IPS DF 6.9 (cell line): ENCODE measurements at regions not wholly inside any gene's neighbourhood (a gene's known extent, or its start where the extent isn't known, plus 50 kb on each side); places are given as distances from the start of the nearest gene placed in this dataset.
"Not testable (repeated sequence)": the region's sequence is repeated elsewhere in the genome, so short reads cannot be mapped to it uniquely, and the experiment has no call there.

Experiments used
- DNase-seq: peaks from one replicate; pipeline ENCODE4 v3.0.0-alpha.2; 2013; ENCODE audit warnings: low read depth, low spot score
- H3K27ac ChIP-seq: one replicate; pipeline ENCODE4 v1.5.1; 2013; ENCODE audit warnings: low read length, control low read depth
- H3K27me3 ChIP-seq: 2 replicates; pipeline ENCODE4 v1.6.1; 2013; ENCODE audit warnings: mild to moderate bottlenecking, low read length; ENCODE audit not compliant: control insufficient read depth, insufficient read depth
- H3K36me3 ChIP-seq: 2 replicates; pipeline ENCODE4 v1.6.1; 2013; ENCODE audit warnings: low read length; ENCODE audit not compliant: control insufficient read depth, insufficient read depth
- H3K4me1 ChIP-seq: 2 replicates; pipeline ENCODE4 v1.6.1; 2013; ENCODE audit warnings: low read length; ENCODE audit not compliant: control insufficient read depth, insufficient read depth
- H3K4me3 ChIP-seq: 2 replicates; pipeline ENCODE4 v1.5.1; 2013; ENCODE audit warnings: mild to moderate bottlenecking, low read length
- H3K9me3 ChIP-seq: 2 replicates; pipeline ENCODE4 v1.6.1; 2013; ENCODE audit warnings: low read length, inconsistent platforms; ENCODE audit not compliant: control insufficient read depth, insufficient read depth
- WGBS: extraction: QIAGEN DNeasy Blood & Tissue Kit; methylation state at CpG from one replicate; pipeline ENCODE4 v1.1.7; 2013; ENCODE audit warnings: mixed read lengths, missing lambda C conversion rate; ENCODE audit not compliant: insufficient read length, insufficient coverage; 5-methylcytosine and 5-hydroxymethylcytosine counted together

- H3K36me3 ChIP-seq, H3K27ac ChIP-seq, DNase-seq, H3K4me1 ChIP-seq, H3K9me3 ChIP-seq, H3K4me3 ChIP-seq, H3K27me3 ChIP-seq: not testable (repeated sequence)
- WGBS: no CpG with 5 or more reads among the region's 3 CpGs
Observed at GRCh38 chr10:52403801-52404200, 89.7 kb downstream of the DKK1 start.

- Histone ChIP-seq H3K4me3 (no peak overlapping the region), H3K27ac (no peak overlapping the region), H3K4me1 (no peaks in the 10 kb centered on the region), H3K9me3 (no peaks in the 10 kb centered on the region), H3K27me3 (no peaks in the 10 kb centered on the region), H3K36me3 (no peaks in the 10 kb centered on the region)
- no peak for DNase-seq
- no CpG with 5 or more reads among the region's 2 CpGs for WGBS
Observed at GRCh38 chr10:52409195-52409594, 95.1 kb downstream of the DKK1 start.

- DNase-seq: no peak
- WGBS: no CpG with 5 or more reads among the region's 2 CpGs
- H3K27me3 ChIP-seq: no peaks in the 10 kb centered on the region
- H3K9me3 ChIP-seq: no peaks in the 10 kb centered on the region
- no peak overlapping the region for H3K4me3 ChIP-seq
- no peaks in the 10 kb centered on the region for H3K36me3 ChIP-seq
- H3K27ac ChIP-seq: no peak overlapping the region
- H3K4me1 ChIP-seq: no peaks in the 10 kb centered on the region
Observed at GRCh38 chr10:52409928-52410327, 95.8 kb downstream of the DKK1 start.

DNA sequence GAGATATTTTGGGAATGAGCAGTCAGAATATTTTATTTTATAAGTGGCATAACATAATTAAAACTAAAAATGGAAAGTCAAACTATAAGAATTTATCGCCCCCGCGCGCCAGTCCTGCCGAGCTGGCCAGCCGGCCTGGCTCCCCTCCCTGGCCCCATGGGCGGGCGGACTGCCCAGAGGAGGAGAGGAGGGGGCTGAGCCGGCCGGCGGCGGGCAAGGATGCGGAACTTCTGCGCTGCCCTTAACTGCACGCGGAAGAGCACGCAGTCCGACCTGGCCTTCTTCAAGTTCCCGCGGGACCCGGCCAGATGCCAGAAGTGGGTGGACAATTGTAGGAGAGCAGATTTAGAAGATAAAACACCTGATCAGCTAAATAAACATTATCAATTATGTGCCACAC is 96.8 kb downstream of the DKK1 start:
- no peaks in the 10 kb centered on the region for H3K9me3 ChIP-seq
- H3K27ac ChIP-seq: no peak overlapping the region
- WGBS: no CpG with 5 or more reads among the region's 21 CpGs
- H3K27me3 ChIP-seq: no peaks in the 10 kb centered on the region
- no peaks in the 10 kb centered on the region for H3K36me3 ChIP-seq
- DNase-seq: no peak
- H3K4me3 ChIP-seq: no peak overlapping the region
- no peaks in the 10 kb centered on the region for H3K4me1 ChIP-seq

DNA sequence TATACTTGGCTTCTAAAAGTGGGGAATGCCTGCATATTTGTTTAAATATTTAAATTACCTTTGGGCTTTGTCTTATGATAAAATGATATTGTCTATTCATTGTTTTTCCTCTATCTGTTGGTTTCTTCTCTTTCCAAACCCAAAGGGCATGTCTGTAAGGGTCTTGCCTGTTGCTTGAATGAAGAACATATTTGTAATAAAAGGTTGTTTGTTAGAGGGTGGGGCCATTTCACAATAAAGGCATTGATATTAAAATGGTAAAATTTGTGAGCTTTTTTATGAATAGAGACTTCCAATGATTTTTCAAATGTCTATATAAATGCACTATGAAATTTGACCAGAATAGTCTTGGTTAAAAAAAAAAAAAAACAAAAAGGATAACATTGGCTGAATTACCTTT is 105.2 kb downstream of the DKK1 start:
- Histone ChIP-seq H3K36me3 (no peaks in the 10 kb centered on the region), H3K27ac (no peak overlapping the region), H3K4me3 (no peak overlapping the region), H3K9me3 (no peaks in the 10 kb centered on the region), H3K4me1 (no peaks in the 10 kb centered on the region), H3K27me3 (no peaks in the 10 kb centered on the region)
- DNase-seq: no peak

DNA sequence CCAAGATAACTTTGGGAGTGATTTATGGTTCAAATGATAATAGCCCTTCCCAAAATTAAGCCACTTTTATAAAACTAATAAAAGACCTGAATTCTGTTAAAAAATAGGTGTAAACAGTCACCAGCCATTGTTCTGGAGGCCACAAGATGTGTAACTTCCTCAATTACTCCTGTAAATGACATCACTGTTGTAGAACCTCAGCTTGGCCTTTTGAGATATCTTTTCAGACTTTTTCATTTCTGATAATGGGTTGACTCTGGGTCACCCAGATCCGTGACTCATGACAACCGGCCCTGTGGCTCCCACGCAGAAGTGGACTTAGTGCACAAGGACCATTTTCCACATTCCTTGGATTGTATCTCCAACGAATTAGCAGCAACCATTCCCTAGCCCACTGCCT is 106.6 kb downstream of the DKK1 start:
- H3K27me3 ChIP-seq: no peaks in the 10 kb centered on the region
- H3K4me3 ChIP-seq: no peak overlapping the region
- no peaks in the 10 kb centered on the region for H3K4me1 ChIP-seq
- no peaks in the 10 kb centered on the region for H3K36me3 ChIP-seq
- no peak overlapping the region for H3K27ac ChIP-seq
- no CpG with 5 or more reads among the region's 4 CpGs for WGBS
- no peaks in the 10 kb centered on the region for H3K9me3 ChIP-seq
- DNase-seq: no peak

GRCh38 chr10:52423369-52423768 is 109.3 kb downstream of the DKK1 start:
- DNase-seq: no peak
- no peak overlapping the region for H3K27ac ChIP-seq
- H3K9me3 ChIP-seq: no peaks in the 10 kb centered on the region
- H3K4me1 ChIP-seq: no peaks in the 10 kb centered on the region
- no peaks in the 10 kb centered on the region for H3K27me3 ChIP-seq
- H3K36me3 ChIP-seq: no peaks in the 10 kb centered on the region
- WGBS: no CpG with 5 or more reads among the region's 4 CpGs
- no peak overlapping the region for H3K4me3 ChIP-seq

- Histone ChIP-seq H3K36me3 (no peaks in the 10 kb centered on the region), H3K4me1 (no peaks in the 10 kb centered on the region), H3K27ac (no peak overlapping the region), H3K9me3 (no peaks in the 10 kb centered on the region), H3K4me3 (no peak overlapping the region), H3K27me3 (no peaks in the 10 kb centered on the region)
- WGBS: no CpG with 5 or more reads among the region's 3 CpGs
- DNase-seq: no peak
Observed at GRCh38 chr10:52424341-52424740, 110.3 kb downstream of the DKK1 start.

GRCh38 chr10:52434734-52435133 is 120.7 kb downstream of the DKK1 start:
- Histone ChIP-seq H3K36me3 (no peaks in the 10 kb centered on the region), H3K9me3 (no peaks in the 10 kb centered on the region), H3K27me3 (no peaks in the 10 kb centered on the region), H3K27ac (no peak overlapping the region), H3K4me3 (no peak overlapping the region), H3K4me1 (no peaks in the 10 kb centered on the region)
- DNase-seq: no peak
- whole genome bisulfite sequencing: no CpG with 5 or more reads among the region's 11 CpGs

DNA sequence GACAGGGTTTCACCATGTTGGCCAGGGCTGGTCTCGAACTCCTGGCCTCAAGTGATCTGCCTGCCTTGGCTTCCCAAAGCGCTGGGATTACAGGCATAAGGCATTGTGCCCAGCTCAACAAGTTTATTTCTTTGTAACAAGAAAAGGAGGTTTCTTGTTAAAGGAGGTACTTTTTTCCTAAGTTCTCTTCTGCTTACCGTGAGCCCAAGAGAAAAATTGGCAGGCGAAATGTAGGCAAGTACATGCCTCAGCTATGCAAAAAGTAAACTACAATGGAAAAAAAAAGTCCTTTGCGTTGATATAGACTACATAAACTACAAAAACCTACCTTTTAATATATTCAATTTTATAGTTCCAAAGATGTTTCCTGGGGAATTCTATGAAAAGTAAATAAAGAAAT is 122.6 kb downstream of the DKK1 start:
- Histone ChIP-seq H3K4me3 (no peak overlapping the region), H3K9me3 (no peaks in the 10 kb centered on the region), H3K4me1 (no peaks in the 10 kb centered on the region), H3K36me3 (no peaks in the 10 kb centered on the region), H3K27me3 (no peaks in the 10 kb centered on the region), H3K27ac (no peak overlapping the region)
- no peak for DNase-seq
- no CpG with 5 or more reads among the region's 5 CpGs for WGBS

DNA sequence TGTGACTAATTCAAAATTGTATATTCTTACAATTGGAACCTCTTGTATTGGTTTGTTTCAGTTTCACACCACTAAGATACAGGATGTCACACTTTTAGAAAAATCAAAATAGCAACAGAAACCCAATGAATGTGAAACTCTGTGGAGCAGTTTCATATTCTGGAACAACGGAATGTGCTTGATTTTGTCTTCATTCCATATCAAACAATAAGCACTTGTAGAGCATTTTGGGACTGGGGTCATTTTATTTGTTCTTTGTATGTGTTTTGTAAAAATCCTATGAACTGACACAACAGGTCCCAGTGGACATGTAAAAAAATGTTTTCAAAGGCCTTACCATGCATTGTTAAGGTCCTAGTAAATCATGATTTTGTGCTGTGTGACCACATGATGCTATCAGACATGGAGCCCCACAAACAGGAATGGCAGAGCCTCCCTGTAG is 123.1 kb downstream of the DKK1 start:
- H3K36me3 ChIP-seq: no peaks in the 10 kb centered on the region

More for the DNA sequence above, 123.1 kb downstream of the DKK1 start:
- Histone ChIP-seq H3K4me3 (no peak overlapping the region), H3K4me1 (no peaks in the 10 kb centered on the region), H3K9me3 (no peaks in the 10 kb centered on the region), H3K27ac (no peak overlapping the region), H3K27me3 (no peaks in the 10 kb centered on the region)
- WGBS: no CpG with 5 or more reads among the region's 1 CpG
- no peak for DNase-seq
